Ovary (tissue), 7 donors: ENCODE measurements at regions not wholly inside any gene's neighbourhood (a gene's known extent, or its start where the extent isn't known, plus 50 kb on each side); places are given as distances from the start of the nearest gene placed in this dataset.
A peak's percentile ranks its signal among the peaks of the same experiment; 100 is the strongest.

Experiments
- DNase-seq, 5 donors: peaks; one replicate each; pipeline ENCODE4 v3.0.0-alpha.2; 2019 to 2020
- H3K27ac ChIP-seq, 2 donors: fragments of 200-600 bp; one replicate each; pipeline versions ENCODE4 v1.5.1 to v1.8.0; 2019 to 2022
- H3K27me3 ChIP-seq: fragments of 200-600 bp; one replicate; pipeline ENCODE4 v1.8.0; 2022
- H3K36me3 ChIP-seq: fragments of 200-600 bp; sonication (generic); one replicate; pipeline ENCODE4 v1.5.1; 2019
- H3K4me1 ChIP-seq: one replicate; pipeline ENCODE4 v1.8.1; 2013; ENCODE audit warnings: mild to moderate bottlenecking, moderate library complexity; ENCODE audit not compliant: insufficient read depth
- H3K4me3 ChIP-seq: fragments of 200-600 bp; sonication (generic); one replicate; pipeline ENCODE4 v1.5.1; 2017
- H3K9me3 ChIP-seq, 2 donors: fragments of 200-600 bp in 1 of 2; sonication (generic) in 1 of 2; one replicate each; pipeline versions ENCODE4 v1.5.1 to v1.8.1; 2013 to 2019; ENCODE audit warnings: mild to moderate bottlenecking in 1 of 2, moderate library complexity in 1 of 2
- CTCF ChIP-seq, 3 donors: fragments of 450-650 bp in 2 of 3; fragments of 200-600 bp in 1 of 3; IDR thresholded peaks; one replicate each; pipeline versions ENCODE4 v1.5.1 to v1.8.0; 2016 to 2022; ENCODE audit warnings: antibody characterized with exemption in 3 of 3, mild to moderate bottlenecking in 1 of 3
- EP300 ChIP-seq: sonication (generic); formaldehyde crosslinking; IDR thresholded peaks from one replicate; pipeline ENCODE4 v1.6.1; 2017; ENCODE audit warnings: antibody characterized with exemption
- POLR2A ChIP-seq: fragments of 450-650 bp; IDR thresholded peaks from one replicate; pipeline ENCODE4 v1.6.1; 2017; ENCODE audit warnings: antibody characterized with exemption, mild to moderate bottlenecking, moderate library complexity
- WGBS, 3 donors: extraction: QIAGEN DNeasy Blood & Tissue Kit in 1 of 3; methylation state at CpG; one replicate each; pipeline versions ENCODE4 v1.1.5 to v1.1.7; 2013 to 2017; 5-methylcytosine and 5-hydroxymethylcytosine counted together
- intact Hi-C, 4 donors: fragments of 100-400 bp; cut with DNase I; formaldehyde crosslinking; loops; one replicate each; pipeline versions ENCODE4 v1.11.0 to v1.15.1; 2022 to 2023
- donor health status: DM: no; HTN: no; CAD: no; lungs with moderate emphysema.
- donor health status: DM: no; HTN: no; CAD: no.
- donor health status: Bipolar disorder and iron deficiency.
- donor health status: DM: no; HTN: no; CAD: no.
- donor health status: DM: yes; HTN: yes; CAD: no.

GRCh38 chr2:182639971-182640370 lies 76.1 kb upstream of the DNAJC10 start:
- H3K36me3 ChIP-seq, result no peaks in the 10 kb centered on the region
- H3K9me3 ChIP-seq, result no peaks in the 10 kb centered on the region
- no peak overlapping the region for H3K4me3 ChIP-seq
- intact Hi-C loops, result loop anchor here in 1 of 4 donors (10.0 kb wide), 1 partner anchor 45 kb away; no protein-coding TSS in a partner anchor
- WGBS, 3 donors, result 83 to 98% (median 93%) methylated on average over 2 of the region's 2 CpGs
- H3K27me3 ChIP-seq, result no peaks in the 10 kb centered on the region
- no peaks in the 10 kb centered on the region for H3K4me1 ChIP-seq
- H3K27ac ChIP-seq, result no peak overlapping the region
- no peak for DNase-seq
- TF ChIP-seq CTCF (IDR thresholded peaks at IDR 0.05), result no peak
- no peak for TF ChIP-seq EP300
- no peak for TF ChIP-seq POLR2A

GRCh38 chr2:182642328-182642727 lies 73.7 kb upstream of the DNAJC10 start:
- no peaks in the 10 kb centered on the region for H3K36me3 ChIP-seq
- no peak overlapping the region for H3K4me3 ChIP-seq
- H3K9me3 ChIP-seq, result no peaks in the 10 kb centered on the region
- H3K27ac ChIP-seq, result no peak overlapping the region
- peak in 2 of 5 donors; percentile 17 to 31 for DNase-seq
- TF ChIP-seq POLR2A (no peak), CTCF (IDR thresholded peaks at IDR 0.05) (no peak), EP300 (no peak)
- 81 to 84% (median 82%) methylated on average over 3 of the region's 3 CpGs for WGBS, 3 donors
- H3K27me3 ChIP-seq, result no peaks in the 10 kb centered on the region
- H3K4me1 ChIP-seq, result no peaks in the 10 kb centered on the region
- intact Hi-C loops, result loop anchor here in 1 of 4 donors (10.0 kb wide), 1 partner anchor 48 kb away; no protein-coding TSS in a partner anchor

GRCh38 chr2:182646763-182647498 lies 69.1 kb upstream of the DNAJC10 start:
- intact Hi-C loops, result loop anchor here in 2 of 4 donors (5.0 to 10.0 kb wide), 2 partner anchors 52 to 460 kb away; no protein-coding TSS in a partner anchor
- H3K36me3 ChIP-seq, result no peaks in the 10 kb centered on the region
- no peaks in the 10 kb centered on the region for H3K4me1 ChIP-seq
- H3K27ac ChIP-seq, result no peak overlapping the region
- no peaks in the 10 kb centered on the region for H3K27me3 ChIP-seq
- no peak for DNase-seq
- 72 to 81% (median 77%) methylated on average over 5 of the region's 5 CpGs for WGBS, 3 donors
- no peaks in the 10 kb centered on the region for H3K9me3 ChIP-seq
- no peak overlapping the region for H3K4me3 ChIP-seq
- TF ChIP-seq EP300 (no peak), POLR2A (no peak), CTCF (IDR thresholded peaks at IDR 0.05) (no peak)

GRCh38 chr2:182647499-182647787 lies 68.6 kb upstream of the DNAJC10 start:
- no peak for DNase-seq
- H3K9me3 ChIP-seq, result no peaks in the 10 kb centered on the region
- no peaks in the 10 kb centered on the region for H3K27me3 ChIP-seq
- H3K4me1 ChIP-seq, result no peaks in the 10 kb centered on the region
- H3K27ac ChIP-seq, result no peak overlapping the region
- 77 to 82% (median 79%) methylated on average over 2 of the region's 2 CpGs for WGBS, 3 donors
- intact Hi-C loops, result loop anchor here in 2 of 4 donors (5.0 to 10.0 kb wide), 2 partner anchors 53 to 460 kb away; no protein-coding TSS in a partner anchor
- H3K36me3 ChIP-seq, result no peaks in the 10 kb centered on the region
- H3K4me3 ChIP-seq, result no peak overlapping the region
- no peak for TF ChIP-seq POLR2A
- no peak for TF ChIP-seq EP300
- no peak for TF ChIP-seq CTCF (IDR thresholded peaks at IDR 0.05)
